ENCODE measurements at regions not wholly inside any gene's neighbourhood (a gene's known extent, or its start where the extent isn't known, plus 50 kb on each side); places are given as distances from the start of the nearest gene placed in this dataset.

DNA sequence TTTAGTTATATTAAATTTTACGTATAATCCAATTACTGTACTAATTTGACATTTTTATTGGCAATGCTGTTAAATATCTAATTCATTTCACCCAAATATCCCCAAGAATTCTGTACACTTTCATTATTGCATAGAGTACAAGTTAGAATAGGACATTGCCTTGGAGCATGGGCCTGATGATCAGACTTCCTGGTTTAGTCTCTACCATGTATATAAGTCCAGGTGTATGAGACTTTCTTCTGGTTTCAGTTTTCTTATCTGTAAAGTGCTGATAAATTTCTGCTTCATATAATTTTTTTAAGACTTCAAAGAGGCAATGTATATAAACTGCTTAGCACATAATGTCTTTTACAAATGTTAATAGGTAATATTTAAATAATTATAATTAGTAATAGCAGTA, 179.4 kb downstream of the KLF12 start:
- H3K4me1 ChIP-seq (ENCODE audit: control insufficient read depth, insufficient read depth, low read length): no peaks in the 10 kb centered on the region
- no peaks in the 10 kb centered on the region for H3K36me3 ChIP-seq (ENCODE audit: control insufficient read depth in 2 of 2, insufficient read depth in 1 of 2, low read length in 2 of 2)
- CTCF ChIA-PET: no interaction called here
- H3K27ac ChIP-seq (ENCODE audit: extremely low read depth, low read depth, low read length): no peak overlapping the region
- no peaks in the 10 kb centered on the region for H3K9me3 ChIP-seq (ENCODE audit: control insufficient read depth, insufficient read depth, low read depth, low read length)
- POLR2A ChIA-PET: no interaction called here
- H3K4me3 ChIP-seq (ENCODE audit: low read depth, low read length): no peak overlapping the region
- TF ChIP-seq, protein P1, sequence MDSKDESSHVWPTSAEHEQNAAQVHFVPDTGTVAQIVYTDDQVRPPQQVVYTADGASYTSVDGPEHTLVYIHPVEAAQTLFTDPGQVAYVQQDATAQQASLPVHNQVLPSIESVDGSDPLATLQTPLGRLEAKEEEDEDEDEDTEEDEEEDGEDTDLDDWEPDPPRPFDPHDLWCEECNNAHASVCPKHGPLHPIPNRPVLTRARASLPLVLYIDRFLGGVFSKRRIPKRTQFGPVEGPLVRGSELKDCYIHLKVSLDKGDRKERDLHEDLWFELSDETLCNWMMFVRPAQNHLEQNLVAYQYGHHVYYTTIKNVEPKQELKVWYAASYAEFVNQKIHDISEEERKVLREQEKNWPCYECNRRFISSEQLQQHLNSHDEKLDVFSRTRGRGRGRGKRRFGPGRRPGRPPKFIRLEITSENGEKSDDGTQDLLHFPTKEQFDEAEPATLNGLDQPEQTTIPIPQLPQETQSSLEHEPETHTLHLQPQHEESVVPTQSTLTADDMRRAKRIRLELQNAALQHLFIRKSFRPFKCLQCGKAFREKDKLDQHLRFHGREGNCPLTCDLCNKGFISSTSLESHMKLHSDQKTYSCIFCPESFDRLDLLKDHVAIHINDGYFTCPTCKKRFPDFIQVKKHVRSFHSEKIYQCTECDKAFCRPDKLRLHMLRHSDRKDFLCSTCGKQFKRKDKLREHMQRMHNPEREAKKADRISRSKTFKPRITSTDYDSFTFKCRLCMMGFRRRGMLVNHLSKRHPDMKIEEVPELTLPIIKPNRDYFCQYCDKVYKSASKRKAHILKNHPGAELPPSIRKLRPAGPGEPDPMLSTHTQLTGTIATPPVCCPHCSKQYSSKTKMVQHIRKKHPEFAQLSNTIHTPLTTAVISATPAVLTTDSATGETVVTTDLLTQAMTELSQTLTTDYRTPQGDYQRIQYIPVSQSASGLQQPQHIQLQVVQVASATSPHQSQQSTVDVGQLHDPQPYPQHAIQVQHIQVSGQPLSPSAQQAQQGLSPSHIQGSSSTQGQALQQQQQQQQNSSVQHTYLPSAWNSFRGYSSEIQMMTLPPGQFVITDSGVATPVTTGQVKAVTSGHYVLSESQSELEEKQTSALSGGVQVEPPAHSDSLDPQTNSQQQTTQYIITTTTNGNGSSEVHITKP (tag by site-specific recombination; IDR thresholded peaks at IDR 0.05): no peak
- TF ChIP-seq ZNF529 (tag by site-specific recombination; IDR thresholded peaks at IDR 0.05; ENCODE audit: insufficient replicate concordance) (no peak), ZNF202 (tag by site-specific recombination; IDR thresholded peaks at IDR 0.05; ENCODE audit: borderline replicate concordance) (no peak), ZNF664 (tag by site-specific recombination; IDR thresholded peaks at IDR 0.05) (no peak), ZNF223 (tag by site-specific recombination; IDR thresholded peaks at IDR 0.05) (no peak), ZNF2 (tag by site-specific recombination; IDR thresholded peaks at IDR 0.05) (no peak), ZNF423 (tag by site-specific recombination; IDR thresholded peaks at IDR 0.05) (no peak), ZBTB17 (tag by site-specific recombination; IDR thresholded peaks at IDR 0.05) (no peak)

DNA sequence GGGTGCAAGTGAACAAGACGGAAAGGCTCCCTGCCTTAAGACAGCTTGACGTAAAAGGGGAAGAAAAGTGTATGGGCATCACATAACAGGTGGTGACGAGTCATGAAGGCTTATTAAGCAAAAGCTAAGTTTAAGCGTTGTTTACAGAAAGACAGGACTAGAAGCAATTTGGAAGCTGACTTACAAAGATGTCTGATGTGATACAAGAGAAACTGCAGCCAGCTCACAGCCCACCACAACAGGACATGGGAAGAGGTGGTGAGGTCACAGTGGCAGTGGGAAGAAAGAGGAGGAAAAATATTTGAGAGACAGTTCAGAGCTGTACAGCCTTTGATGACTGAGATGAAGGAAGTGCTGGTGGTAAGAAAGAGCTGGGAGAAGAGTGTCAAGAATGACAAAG, 181.6 kb downstream of the KLF12 start:
- no peaks in the 10 kb centered on the region for H3K9me3 ChIP-seq (ENCODE audit: control insufficient read depth, insufficient read depth, low read depth, low read length)
- H3K27ac ChIP-seq (ENCODE audit: extremely low read depth, low read depth, low read length): no peak overlapping the region
- no peaks in the 10 kb centered on the region for H3K4me1 ChIP-seq (ENCODE audit: control insufficient read depth, insufficient read depth, low read length)
- no peak overlapping the region for H3K4me3 ChIP-seq (ENCODE audit: low read depth, low read length)
- no peaks in the 10 kb centered on the region for H3K36me3 ChIP-seq (ENCODE audit: control insufficient read depth in 2 of 2, insufficient read depth in 1 of 2, low read length in 2 of 2)
- CTCF ChIA-PET: no interaction called here
- TF ChIP-seq, protein P2, sequence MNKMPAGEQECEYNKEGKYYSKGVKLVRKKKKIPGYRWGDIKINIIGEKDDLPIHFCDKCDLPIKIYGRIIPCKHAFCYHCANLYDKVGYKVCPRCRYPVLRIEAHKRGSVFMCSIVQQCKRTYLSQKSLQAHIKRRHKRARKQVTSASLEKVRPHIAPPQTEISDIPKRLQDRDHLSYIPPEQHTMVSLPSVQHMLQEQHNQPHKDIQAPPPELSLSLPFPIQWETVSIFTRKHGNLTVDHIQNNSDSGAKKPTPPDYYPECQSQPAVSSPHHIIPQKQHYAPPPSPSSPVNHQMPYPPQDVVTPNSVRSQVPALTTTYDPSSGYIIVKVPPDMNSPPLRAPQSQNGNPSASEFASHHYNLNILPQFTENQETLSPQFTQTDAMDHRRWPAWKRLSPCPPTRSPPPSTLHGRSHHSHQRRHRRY (tag by site-specific recombination; IDR thresholded peaks at IDR 0.05): no peak
- TF ChIP-seq ZNF23 (tag by site-specific recombination; IDR thresholded peaks at IDR 0.05; ENCODE audit: borderline replicate concordance) (no peak), ZNF623 (tag by site-specific recombination; IDR thresholded peaks at IDR 0.05) (no peak), ZBTB6 (tag by site-specific recombination; IDR thresholded peaks at IDR 0.05) (no peak)
- POLR2A ChIA-PET: no interaction called here

- ChIA-PET POLR2A (no interaction called here), CTCF (no interaction called here)
- Histone ChIP-seq H3K4me3 (ENCODE audit: low read depth, low read length) (no peak overlapping the region), H3K36me3 (ENCODE audit: control insufficient read depth in 2 of 2, insufficient read depth in 1 of 2, low read length in 2 of 2) (no peaks in the 10 kb centered on the region), H3K27ac (ENCODE audit: extremely low read depth, low read depth, low read length) (no peak overlapping the region), H3K4me1 (ENCODE audit: control insufficient read depth, insufficient read depth, low read length) (no peaks in the 10 kb centered on the region), H3K9me3 (ENCODE audit: control insufficient read depth, insufficient read depth, low read depth, low read length) (no peaks in the 10 kb centered on the region)
- TF ChIP-seq ZNF664 (tag by site-specific recombination; IDR thresholded peaks at IDR 0.05): peak; percentile 67; the same call in 1 of the 2 replicates
- TF ChIP-seq SALL2 (tag by site-specific recombination; IDR thresholded peaks at IDR 0.05; ENCODE audit: borderline replicate concordance): no peak
These were observed 185.2 kb downstream of the KLF12 start for GRCh38 chr13:73948848-73949529.

Measured in HEK293 (cell line).